Right atrium auricular region (tissue), 2 donors: ENCODE measurements at regions not wholly inside any gene's neighbourhood (a gene's known extent, or its start where the extent isn't known, plus 50 kb on each side); places are given as distances from the start of the nearest gene placed in this dataset.

Experiments used
- DNase-seq: peaks from one replicate; pipeline ENCODE4 v3.0.0-alpha.2; 2019; ENCODE audit warnings: low spot score
- H3K27ac ChIP-seq, 2 donors: fragments of 200-600 bp; sonication (generic); 1 replicate in 1 of 2; 2 replicates in 1 of 2; pipeline ENCODE4 v1.5.1; 2016 to 2019
- H3K27me3 ChIP-seq, 2 donors: fragments of 200-600 bp; sonication (generic); one replicate each; pipeline versions ENCODE4 v1.5.1 to v1.6.0; 2017 to 2019
- H3K36me3 ChIP-seq: fragments of 200-600 bp; sonication (generic); one replicate; pipeline ENCODE4 v1.5.1; 2016
- H3K4me1 ChIP-seq, 2 donors: fragments of 200-600 bp; sonication (generic); one replicate each; pipeline versions ENCODE4 v1.5.1 to v1.6.0; 2017 to 2019
- H3K4me3 ChIP-seq, 2 donors: fragments of 200-600 bp; sonication (generic); 1 replicate in 1 of 2; 2 replicates in 1 of 2; pipeline ENCODE4 v1.5.1; 2017 to 2019; ENCODE audit warnings: mild to moderate bottlenecking in 1 of 2, moderate library complexity in 1 of 2
- H3K9me3 ChIP-seq, 2 donors: fragments of 200-600 bp; sonication (generic); one replicate each; pipeline ENCODE4 v1.5.1; 2019
- CTCF ChIP-seq, 2 donors: fragments of 200-600 bp; sonication (generic); IDR thresholded peaks; one replicate each; pipeline ENCODE4 v1.5.1; 2019; ENCODE audit warnings: antibody characterized with exemption in 2 of 2

- DNase-seq, result no peak
- no peak overlapping the region for H3K4me3 ChIP-seq
- no peak overlapping the region for H3K27ac ChIP-seq
- H3K36me3 ChIP-seq, result no peaks in the 10 kb centered on the region
- H3K4me1 ChIP-seq, result no peaks in the 10 kb centered on the region
- H3K9me3 ChIP-seq, result no peaks in the 10 kb centered on the region
- no peaks in the 10 kb centered on the region for H3K27me3 ChIP-seq
- no peak for TF ChIP-seq CTCF (IDR thresholded peaks at IDR 0.05)
These were observed 75.0 kb upstream of the LHX1 start for GRCh38 chr17:36862116-36862920.

GRCh38 chr17:36863131-36863530 lies 74.1 kb upstream of the LHX1 start:
- no peaks in the 10 kb centered on the region for H3K27me3 ChIP-seq

GRCh38 chr17:36863676-36864612 lies 73.3 kb upstream of the LHX1 start:
- Histone ChIP-seq H3K4me3 (no peak overlapping the region), H3K36me3 (no peaks in the 10 kb centered on the region), H3K9me3 (no peaks in the 10 kb centered on the region), H3K27me3 (no peaks in the 10 kb centered on the region), H3K4me1 (no peaks in the 10 kb centered on the region), H3K27ac (no peak overlapping the region)
- DNase-seq, result no peak
- no peak for TF ChIP-seq CTCF (IDR thresholded peaks at IDR 0.05)

More at GRCh38 chr17:36863131-36863530, 74.1 kb upstream of the LHX1 start:
- no peak overlapping the region for H3K4me3 ChIP-seq
- no peak for TF ChIP-seq CTCF (IDR thresholded peaks at IDR 0.05)
- no peaks in the 10 kb centered on the region for H3K4me1 ChIP-seq
- no peaks in the 10 kb centered on the region for H3K36me3 ChIP-seq
- H3K9me3 ChIP-seq, result no peaks in the 10 kb centered on the region
- no peak for DNase-seq
- no peak overlapping the region for H3K27ac ChIP-seq

- no peak overlapping the region for H3K4me3 ChIP-seq
- H3K9me3 ChIP-seq, result no peaks in the 10 kb centered on the region
- H3K36me3 ChIP-seq, result no peaks in the 10 kb centered on the region
- no peak overlapping the region for H3K27ac ChIP-seq
- no peak for DNase-seq
- H3K4me1 ChIP-seq, result no peaks in the 10 kb centered on the region
- no peaks in the 10 kb centered on the region for H3K27me3 ChIP-seq
- no peak for TF ChIP-seq CTCF (IDR thresholded peaks at IDR 0.05)
These were observed 72.3 kb upstream of the LHX1 start for GRCh38 chr17:36864827-36865430.

- H3K27ac ChIP-seq, result no peak overlapping the region
- no peak overlapping the region for H3K4me3 ChIP-seq
- H3K27me3 ChIP-seq, result no peaks in the 10 kb centered on the region
- no peak for TF ChIP-seq CTCF (IDR thresholded peaks at IDR 0.05)
- no peak for DNase-seq
- H3K9me3 ChIP-seq, result no peaks in the 10 kb centered on the region
- no peaks in the 10 kb centered on the region for H3K4me1 ChIP-seq
- H3K36me3 ChIP-seq, result no peaks in the 10 kb centered on the region
These were observed 69.4 kb upstream of the LHX1 start for GRCh38 chr17:36867716-36868341.
